Hematopoietic multipotent progenitor cell (in vitro differentiated cells): ENCODE measurements at regions not wholly inside any gene's neighbourhood (a gene's known extent, or its start where the extent isn't known, plus 50 kb on each side); places are given as distances from the start of the nearest gene placed in this dataset.

Experiments used
- DNase-seq, 3 donors: peaks; one replicate each; pipeline ENCODE4 v3.0.0-alpha.2; 2011 to 2015; ENCODE audit warnings: low read depth in 2 of 3, low spot score in 2 of 3

GRCh38 chr19:31164791-31165251, 184.4 kb downstream of the TSHZ3 start:
- no peak for DNase-seq

- DNase-seq, result no peak
Observed at GRCh38 chr19:31160336-31160926, 188.8 kb downstream of the TSHZ3 start.

GRCh38 chr19:31154021-31154420, 195.2 kb downstream of the TSHZ3 start:
- no peak for DNase-seq

GRCh38 chr19:31152906-31153305, 196.3 kb downstream of the TSHZ3 start:
- DNase-seq, result no peak

GRCh38 chr19:31149441-31149941, 199.7 kb downstream of the TSHZ3 start:
- DNase-seq, result no peak

GRCh38 chr19:31148671-31149070, 200.6 kb downstream of the TSHZ3 start:
- no peak for DNase-seq

GRCh38 chr19:31147234-31147633, 202.0 kb downstream of the TSHZ3 start:
- DNase-seq, result no peak

- DNase-seq, result no peak
Observed at GRCh38 chr19:31146546-31147183, 202.6 kb downstream of the TSHZ3 start.

GRCh38 chr19:31146015-31146414, 203.2 kb downstream of the TSHZ3 start:
- DNase-seq, result no peak

GRCh38 chr19:31145007-31145406, 204.2 kb downstream of the TSHZ3 start:
- DNase-seq, result no peak

GRCh38 chr19:31144075-31144870, 205.0 kb downstream of the TSHZ3 start:
- DNase-seq, result no peak

- no peak for DNase-seq
Observed at GRCh38 chr19:31141301-31141700, 207.9 kb downstream of the TSHZ3 start.

GRCh38 chr19:31140717-31141116, 208.5 kb downstream of the TSHZ3 start:
- DNase-seq, result peak in 2 of 3 donors; percentile 4 to 11

- no peak for DNase-seq
Observed at GRCh38 chr19:31139871-31140505, 209.2 kb downstream of the TSHZ3 start.

GRCh38 chr19:31138077-31138476, 211.2 kb downstream of the TSHZ3 start:
- no peak for DNase-seq

- no peak for DNase-seq
Observed at GRCh38 chr19:31135841-31136240, 213.4 kb downstream of the TSHZ3 start.

- DNase-seq, result no peak
Observed at GRCh38 chr19:31132753-31133110, 216.5 kb downstream of the TSHZ3 start.

GRCh38 chr19:31128291-31128690, 220.9 kb downstream of the TSHZ3 start:
- DNase-seq, result no peak

GRCh38 chr19:31127134-31127967, 221.9 kb downstream of the TSHZ3 start:
- peak in 1 of 3 donors; percentile 19 for DNase-seq

- DNase-seq, result no peak
Observed at GRCh38 chr19:31126236-31126635, 223.0 kb downstream of the TSHZ3 start.
